Mesothelial cell of epicardium (in vitro differentiated cells): ENCODE measurements at regions not wholly inside any gene's neighbourhood (a gene's known extent, or its start where the extent isn't known, plus 50 kb on each side); places are given as distances from the start of the nearest gene placed in this dataset.

ENCODE experiments used
- DNase-seq, 2 experiments: peaks; one replicate each; pipeline ENCODE4 v3.0.0; 2021; ENCODE audit warnings: low spot score in 2 of 2; ENCODE audit not compliant: unreplicated experiment in 2 of 2
- H3K27ac Mint-ChIP-seq: 2 replicates; pipeline ENCODE4 v1.8.0; 2021; ENCODE audit warnings: mixed read lengths
- H3K27me3 Mint-ChIP-seq: 2 replicates; pipeline ENCODE4 v1.8.0; 2021; ENCODE audit warnings: low read depth, mixed read lengths
- H3K36me3 Mint-ChIP-seq: 2 replicates; pipeline ENCODE4 v1.8.0; 2021; ENCODE audit warnings: mixed read lengths
- H3K4me1 Mint-ChIP-seq: 2 replicates; pipeline ENCODE4 v1.8.0; 2021; ENCODE audit warnings: mixed read lengths
- H3K4me3 Mint-ChIP-seq: 2 replicates; pipeline ENCODE4 v1.8.0; 2021; ENCODE audit warnings: mild to moderate bottlenecking, moderate library complexity, mixed read lengths
- H3K9me3 Mint-ChIP-seq: 2 replicates; pipeline ENCODE4 v1.8.0; 2021; ENCODE audit warnings: mixed read lengths
- TF ChIP-seq, protein P1 (sequence below): fragments of 200-600 bp; sonication (generic); IDR thresholded peaks from one replicate; pipeline ENCODE4 v1.5.0; 2021; ENCODE audit warnings: antibody characterized with exemption; ENCODE audit not compliant: unreplicated experiment

DNA sequence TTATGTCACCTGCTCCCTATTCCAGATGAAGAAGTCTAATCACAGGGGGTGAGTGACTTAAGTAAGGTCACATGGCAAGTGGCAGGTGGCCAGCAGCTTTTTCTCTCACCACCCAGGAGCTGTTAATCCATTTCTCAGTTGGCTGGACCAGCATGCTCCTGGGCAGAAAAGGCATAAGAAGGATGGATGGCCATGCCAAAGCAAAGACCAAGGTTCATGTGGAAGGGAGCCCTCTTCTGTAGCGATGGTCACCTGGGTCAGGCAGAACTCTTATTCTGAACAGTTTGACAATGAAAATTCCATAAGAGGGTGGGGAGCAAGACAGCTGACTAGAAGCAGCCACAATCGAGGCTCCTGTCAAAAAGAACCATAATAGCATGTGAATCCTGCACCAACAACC is 538.1 kb downstream of the SUCLA2 start:
- Mint-ChIP-seq H3K27me3 (no peaks in the 10 kb centered on the region), H3K4me3 (no peak overlapping the region), H3K4me1 (no peaks in the 10 kb centered on the region), H3K27ac (no peak overlapping the region), H3K9me3 (peaks cover 37% of the 10 kb centered on the region), H3K36me3 (no peaks in the 10 kb centered on the region)
- no peak for DNase-seq
- TF ChIP-seq, protein P1, sequence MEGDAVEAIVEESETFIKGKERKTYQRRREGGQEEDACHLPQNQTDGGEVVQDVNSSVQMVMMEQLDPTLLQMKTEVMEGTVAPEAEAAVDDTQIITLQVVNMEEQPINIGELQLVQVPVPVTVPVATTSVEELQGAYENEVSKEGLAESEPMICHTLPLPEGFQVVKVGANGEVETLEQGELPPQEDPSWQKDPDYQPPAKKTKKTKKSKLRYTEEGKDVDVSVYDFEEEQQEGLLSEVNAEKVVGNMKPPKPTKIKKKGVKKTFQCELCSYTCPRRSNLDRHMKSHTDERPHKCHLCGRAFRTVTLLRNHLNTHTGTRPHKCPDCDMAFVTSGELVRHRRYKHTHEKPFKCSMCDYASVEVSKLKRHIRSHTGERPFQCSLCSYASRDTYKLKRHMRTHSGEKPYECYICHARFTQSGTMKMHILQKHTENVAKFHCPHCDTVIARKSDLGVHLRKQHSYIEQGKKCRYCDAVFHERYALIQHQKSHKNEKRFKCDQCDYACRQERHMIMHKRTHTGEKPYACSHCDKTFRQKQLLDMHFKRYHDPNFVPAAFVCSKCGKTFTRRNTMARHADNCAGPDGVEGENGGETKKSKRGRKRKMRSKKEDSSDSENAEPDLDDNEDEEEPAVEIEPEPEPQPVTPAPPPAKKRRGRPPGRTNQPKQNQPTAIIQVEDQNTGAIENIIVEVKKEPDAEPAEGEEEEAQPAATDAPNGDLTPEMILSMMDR = no peak

GRCh38 chr13:47461816-47462215 is 539.3 kb downstream of the SUCLA2 start:
- no peak overlapping the region for H3K27ac Mint-ChIP-seq

DNA sequence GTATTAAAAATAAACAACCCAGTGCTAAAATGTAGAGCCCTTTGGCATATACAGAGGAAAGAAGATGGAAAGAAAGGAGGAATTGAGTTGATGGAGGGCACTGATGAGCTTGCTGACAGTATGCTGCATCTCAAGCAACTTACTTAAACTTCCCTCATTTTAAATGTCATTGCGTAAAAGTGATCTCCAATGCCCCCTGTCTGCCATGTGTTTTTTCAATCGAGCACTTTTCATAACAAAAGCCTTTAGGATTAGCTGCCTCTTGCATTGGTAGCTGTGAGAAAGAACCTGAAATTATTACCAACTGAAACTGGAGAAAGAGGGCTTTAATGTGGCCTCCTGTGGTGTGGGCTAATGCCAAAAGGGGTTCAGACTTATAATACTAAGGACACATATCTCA is 541.6 kb downstream of the SUCLA2 start:
- Mint-ChIP-seq H3K27ac (no peak overlapping the region), H3K4me1 (no peaks in the 10 kb centered on the region), H3K4me3 (no peak overlapping the region), H3K9me3 (peaks cover 4% of the 10 kb centered on the region), H3K27me3 (no peaks in the 10 kb centered on the region), H3K36me3 (no peaks in the 10 kb centered on the region)
- TF ChIP-seq, protein P1 = no peak
- DNase-seq = no peak

More at GRCh38 chr13:47461816-47462215, 539.3 kb downstream of the SUCLA2 start:
- no peaks in the 10 kb centered on the region for H3K36me3 Mint-ChIP-seq
- DNase-seq = no peak
- H3K4me1 Mint-ChIP-seq = no peaks in the 10 kb centered on the region
- no peak overlapping the region for H3K4me3 Mint-ChIP-seq
- peaks cover 26% of the 10 kb centered on the region for H3K9me3 Mint-ChIP-seq
- TF ChIP-seq, protein P1 = no peak
- no peaks in the 10 kb centered on the region for H3K27me3 Mint-ChIP-seq

DNA sequence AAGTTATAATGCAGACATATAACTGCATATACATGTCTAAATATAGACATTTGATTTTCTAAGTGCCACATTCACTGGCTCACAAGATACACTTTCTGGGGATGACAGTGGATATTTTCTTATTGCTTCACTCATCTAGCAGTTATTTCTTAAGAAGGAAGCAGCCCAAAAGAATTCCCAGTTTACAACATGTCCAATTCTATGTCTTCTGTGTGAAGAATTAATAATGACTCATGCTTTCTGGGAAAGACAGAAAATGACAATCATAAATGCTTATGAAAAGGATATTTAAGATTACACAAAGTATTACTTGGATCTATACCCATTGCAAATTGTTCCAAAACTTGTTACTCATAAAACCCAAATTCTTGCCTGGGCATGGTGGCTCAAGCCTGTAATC is 543.4 kb downstream of the SUCLA2 start:
- DNase-seq = no peak
- Mint-ChIP-seq H3K27ac (no peak overlapping the region), H3K36me3 (no peaks in the 10 kb centered on the region), H3K9me3 (no peaks in the 10 kb centered on the region), H3K27me3 (no peaks in the 10 kb centered on the region), H3K4me1 (no peaks in the 10 kb centered on the region), H3K4me3 (no peak overlapping the region)
- TF ChIP-seq, protein P1 = no peak

GRCh38 chr13:47455626-47456025 is 545.4 kb downstream of the SUCLA2 start:
- no peak overlapping the region for H3K27ac Mint-ChIP-seq
- no peak overlapping the region for H3K4me3 Mint-ChIP-seq
- no peaks in the 10 kb centered on the region for H3K4me1 Mint-ChIP-seq
- no peaks in the 10 kb centered on the region for H3K9me3 Mint-ChIP-seq
- DNase-seq = no peak
- no peaks in the 10 kb centered on the region for H3K36me3 Mint-ChIP-seq
- TF ChIP-seq, protein P1 = no peak
- H3K27me3 Mint-ChIP-seq = no peaks in the 10 kb centered on the region

GRCh38 chr13:47454986-47455385 is 546.1 kb downstream of the SUCLA2 start:
- Mint-ChIP-seq H3K4me1 (no peaks in the 10 kb centered on the region), H3K36me3 (no peaks in the 10 kb centered on the region), H3K9me3 (no peaks in the 10 kb centered on the region), H3K27me3 (no peaks in the 10 kb centered on the region), H3K4me3 (no peak overlapping the region), H3K27ac (no peak overlapping the region)
- no peak for DNase-seq
- TF ChIP-seq, protein P1 = no peak
